ENCODE measurements at regions not wholly inside any gene's neighbourhood (a gene's known extent, or its start where the extent isn't known, plus 50 kb on each side); places are given as distances from the start of the nearest gene placed in this dataset.

DNA sequence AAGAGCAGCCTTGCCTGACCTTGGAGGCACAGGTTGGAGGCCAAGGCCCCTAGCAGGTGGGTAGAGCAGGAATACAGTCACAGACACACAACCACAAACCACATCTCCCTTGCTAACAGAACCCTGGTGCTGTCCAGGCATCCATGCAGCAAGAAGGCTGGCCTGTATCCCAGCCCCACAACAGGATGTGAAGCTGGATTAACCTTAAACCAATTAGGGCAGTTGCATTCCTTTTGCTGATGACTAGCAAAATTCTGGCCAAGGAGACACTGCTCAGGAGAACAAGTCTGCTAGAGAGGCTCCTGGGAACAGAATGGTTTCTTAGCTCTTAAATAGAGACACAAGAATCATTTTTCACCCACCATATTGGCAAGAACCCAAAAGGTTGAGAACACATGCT lies 97.8 kb downstream of the C5orf15 start:
- TF ChIP-seq GATA2 (IDR thresholded peaks at IDR 0.05; ENCODE audit: low read depth, low read length) = no peak
- TF ChIP-seq GATA3 (IDR thresholded peaks at IDR 0.05; ENCODE audit: low read depth, low read length) = no peak

- TF ChIP-seq GATA2 (IDR thresholded peaks at IDR 0.05; ENCODE audit: low read depth, low read length) (peak; percentile 65; the same call in 1 of the 2 replicates), GATA3 (IDR thresholded peaks at IDR 0.05; ENCODE audit: low read depth, low read length) (no peak)
These were observed 98.7 kb downstream of the C5orf15 start for GRCh38 chr5:133869519-133870335.

DNA sequence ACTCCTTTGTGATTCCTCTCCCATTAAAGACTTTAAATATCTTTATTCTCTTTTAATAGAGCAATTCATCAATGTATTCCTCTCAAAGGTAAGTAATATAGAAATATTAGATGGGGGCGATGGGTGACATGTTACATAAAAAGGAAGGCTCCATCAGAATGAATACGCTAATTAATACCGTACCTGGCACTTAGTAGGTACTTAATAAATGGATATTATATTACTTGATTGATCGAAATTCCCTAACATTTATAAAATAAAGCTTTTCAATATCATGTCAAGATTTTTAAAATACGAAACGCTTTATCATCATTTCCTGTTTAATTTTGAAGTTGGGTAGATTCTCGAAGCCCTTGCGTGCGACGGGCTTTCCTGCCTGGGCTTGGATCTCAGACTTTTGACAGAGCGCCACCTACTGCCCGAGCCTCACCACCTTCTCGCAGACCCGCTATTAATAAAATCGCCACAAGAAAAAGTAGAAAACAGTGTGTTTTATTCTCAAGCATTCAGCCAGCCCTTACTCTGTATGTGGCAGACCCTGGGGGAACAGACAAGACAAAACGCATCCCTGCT lies 99.4 kb downstream of the C5orf15 start:
- TF ChIP-seq GATA2 (IDR thresholded peaks at IDR 0.05; ENCODE audit: low read depth, low read length) = no peak
- TF ChIP-seq GATA3 (IDR thresholded peaks at IDR 0.05; ENCODE audit: low read depth, low read length) = no peak

DNA sequence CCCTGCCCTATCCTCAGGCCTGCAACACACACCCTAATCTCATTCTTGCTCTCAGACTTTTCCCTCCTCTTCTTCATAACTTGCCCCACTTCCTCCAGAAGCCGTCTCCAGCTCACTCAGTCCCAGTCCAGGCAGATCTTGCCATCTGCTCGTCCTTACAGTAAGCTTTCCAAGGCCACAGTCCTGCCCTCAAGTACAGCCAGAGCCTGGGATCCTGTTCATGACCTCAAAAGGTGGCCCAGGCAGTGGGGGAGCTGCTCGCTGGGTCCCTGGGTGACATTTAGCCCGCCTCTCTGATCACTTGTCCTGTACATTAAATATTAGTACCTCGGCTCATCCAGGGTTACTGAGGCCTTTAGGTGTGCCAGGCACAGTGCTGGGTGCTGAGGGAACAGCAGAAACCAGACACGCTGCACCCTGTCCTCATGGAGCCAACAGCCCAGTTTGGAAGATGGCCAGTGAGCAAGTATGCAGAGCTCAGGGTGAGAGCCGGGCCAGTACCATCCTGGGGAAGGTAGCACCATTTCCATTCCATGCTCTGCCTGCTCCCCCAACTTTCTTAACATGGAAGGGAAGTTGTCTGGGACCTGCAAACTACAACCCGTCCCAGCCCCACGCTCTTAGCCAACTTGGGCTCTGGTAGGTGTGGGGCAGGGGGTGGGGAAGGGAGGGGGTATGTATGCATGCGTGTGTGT lies 100.4 kb downstream of the C5orf15 start:
- TF ChIP-seq GATA3 (IDR thresholded peaks at IDR 0.05; ENCODE audit: low read depth, low read length) (no peak), GATA2 (IDR thresholded peaks at IDR 0.05; ENCODE audit: low read depth, low read length) (no peak)

DNA sequence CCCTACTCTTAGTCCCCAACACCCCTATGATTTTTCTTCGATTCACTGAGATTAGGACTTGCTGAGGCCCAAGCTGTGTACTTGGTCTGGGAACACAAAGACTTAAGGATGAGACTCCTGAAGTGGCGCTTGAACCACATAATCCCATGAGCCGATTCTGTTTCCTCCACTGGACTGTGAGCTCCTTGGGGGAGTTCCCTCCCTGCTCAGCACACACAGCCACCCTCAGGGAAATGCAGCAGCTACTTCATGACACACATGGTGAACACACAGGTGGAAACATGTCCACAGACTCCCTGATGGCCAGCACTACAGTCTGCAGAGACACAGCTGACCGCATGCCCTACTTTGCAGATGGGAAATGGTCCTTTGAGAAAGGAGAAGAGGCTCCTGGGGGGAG lies 101.1 kb downstream of the C5orf15 start:
- TF ChIP-seq GATA3 (IDR thresholded peaks at IDR 0.05; ENCODE audit: low read depth, low read length) (no peak), GATA2 (IDR thresholded peaks at IDR 0.05; ENCODE audit: low read depth, low read length) (no peak)

- TF ChIP-seq GATA2 (IDR thresholded peaks at IDR 0.05; ENCODE audit: low read depth, low read length) (no peak), GATA3 (IDR thresholded peaks at IDR 0.05; ENCODE audit: low read depth, low read length) (no peak)
These were observed 101.6 kb downstream of the C5orf15 start for GRCh38 chr5:133866903-133867245.

GRCh38 chr5:133866160-133866902 lies 102.1 kb downstream of the C5orf15 start:
- TF ChIP-seq GATA3 (IDR thresholded peaks at IDR 0.05; ENCODE audit: low read depth, low read length) (no peak), GATA2 (IDR thresholded peaks at IDR 0.05; ENCODE audit: low read depth, low read length) (no peak)

GRCh38 chr5:133865113-133865512 lies 103.3 kb downstream of the C5orf15 start:
- TF ChIP-seq GATA2 (IDR thresholded peaks at IDR 0.05; ENCODE audit: low read depth, low read length) (peak; percentile 64), GATA3 (IDR thresholded peaks at IDR 0.05; ENCODE audit: low read depth, low read length) (no peak)

DNA sequence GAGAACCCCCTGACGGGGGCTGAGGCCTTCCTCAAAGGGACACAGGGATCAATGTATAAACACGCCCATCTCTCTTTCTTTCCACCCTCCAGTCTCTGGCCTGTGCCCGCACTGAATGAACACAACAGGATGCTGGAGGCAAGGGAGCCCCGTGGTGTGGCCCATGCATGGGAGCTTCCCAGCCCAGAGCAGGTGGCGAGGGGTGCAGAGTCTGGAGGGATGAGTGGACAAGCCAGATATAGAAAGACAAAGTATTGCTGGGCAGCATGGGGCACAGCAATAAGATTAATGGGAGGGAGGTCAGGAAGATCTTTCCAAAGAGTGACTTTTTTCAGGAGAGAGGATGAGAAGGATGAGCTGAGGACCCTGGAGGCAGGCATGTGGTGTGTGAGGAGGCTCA lies 103.7 kb downstream of the C5orf15 start:
- TF ChIP-seq GATA2 (IDR thresholded peaks at IDR 0.05; ENCODE audit: low read depth, low read length) (no peak), GATA3 (IDR thresholded peaks at IDR 0.05; ENCODE audit: low read depth, low read length) (no peak)

- TF ChIP-seq GATA3 (IDR thresholded peaks at IDR 0.05; ENCODE audit: low read depth, low read length) (no peak), GATA2 (IDR thresholded peaks at IDR 0.05; ENCODE audit: low read depth, low read length) (no peak)
These were observed 104.4 kb downstream of the C5orf15 start for GRCh38 chr5:133863857-133864585.

GRCh38 chr5:133861161-133861737 lies 107.2 kb downstream of the C5orf15 start:
- TF ChIP-seq GATA3 (IDR thresholded peaks at IDR 0.05; ENCODE audit: low read depth, low read length) (no peak), GATA2 (IDR thresholded peaks at IDR 0.05; ENCODE audit: low read depth, low read length) (no peak)

DNA sequence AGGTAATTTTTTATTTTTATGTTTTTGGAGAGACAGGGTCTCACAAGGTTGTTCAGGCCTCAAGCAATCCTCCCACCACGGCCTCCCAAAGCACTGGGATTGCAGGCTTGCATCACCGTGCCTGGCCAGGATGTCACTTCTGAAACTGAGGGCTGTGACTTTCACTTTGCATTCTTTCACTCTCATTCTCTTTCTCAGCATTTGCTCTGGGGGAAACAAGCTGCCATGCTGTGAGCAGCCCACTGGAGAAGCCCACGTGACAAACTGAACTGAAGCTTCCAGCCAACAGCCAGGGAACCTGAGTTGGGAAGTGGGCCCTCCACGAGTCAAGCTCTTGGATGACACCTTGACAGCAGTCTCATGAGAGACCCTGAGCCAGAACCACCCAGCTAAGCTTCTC lies 109.4 kb downstream of the C5orf15 start:
- TF ChIP-seq GATA2 (IDR thresholded peaks at IDR 0.05; ENCODE audit: low read depth, low read length) = no peak
- TF ChIP-seq GATA3 (IDR thresholded peaks at IDR 0.05; ENCODE audit: low read depth, low read length) = no peak

GRCh38 chr5:133854554-133854953 lies 113.9 kb downstream of the C5orf15 start:
- TF ChIP-seq GATA3 (IDR thresholded peaks at IDR 0.05; ENCODE audit: low read depth, low read length) (no peak), GATA2 (IDR thresholded peaks at IDR 0.05; ENCODE audit: low read depth, low read length) (no peak)
